ENCODE measurements at regions not wholly inside any gene's neighbourhood (a gene's known extent, or its start where the extent isn't known, plus 50 kb on each side); places are given as distances from the start of the nearest gene placed in this dataset.

DNA sequence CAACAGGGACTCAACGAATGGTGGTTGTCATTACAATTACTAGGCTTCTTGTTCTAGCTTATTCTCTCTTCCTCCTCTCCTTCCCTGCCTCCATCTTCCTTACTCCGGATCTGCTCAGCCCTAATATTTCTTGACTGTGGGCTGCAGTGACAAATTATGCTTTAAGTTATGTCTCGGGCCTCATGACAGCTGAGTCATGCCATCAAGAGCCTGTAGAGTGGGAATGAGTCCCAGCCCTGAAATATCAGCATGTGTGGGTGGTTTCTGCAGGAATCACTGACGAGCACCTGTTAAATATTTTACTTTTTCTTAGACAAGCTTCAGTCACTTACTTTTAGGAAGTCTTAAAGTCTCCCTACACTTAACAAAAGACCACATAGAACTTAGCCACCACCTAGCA is 83.1 kb upstream of the CBLN4 start:
- TF ChIP-seq, protein P1, sequence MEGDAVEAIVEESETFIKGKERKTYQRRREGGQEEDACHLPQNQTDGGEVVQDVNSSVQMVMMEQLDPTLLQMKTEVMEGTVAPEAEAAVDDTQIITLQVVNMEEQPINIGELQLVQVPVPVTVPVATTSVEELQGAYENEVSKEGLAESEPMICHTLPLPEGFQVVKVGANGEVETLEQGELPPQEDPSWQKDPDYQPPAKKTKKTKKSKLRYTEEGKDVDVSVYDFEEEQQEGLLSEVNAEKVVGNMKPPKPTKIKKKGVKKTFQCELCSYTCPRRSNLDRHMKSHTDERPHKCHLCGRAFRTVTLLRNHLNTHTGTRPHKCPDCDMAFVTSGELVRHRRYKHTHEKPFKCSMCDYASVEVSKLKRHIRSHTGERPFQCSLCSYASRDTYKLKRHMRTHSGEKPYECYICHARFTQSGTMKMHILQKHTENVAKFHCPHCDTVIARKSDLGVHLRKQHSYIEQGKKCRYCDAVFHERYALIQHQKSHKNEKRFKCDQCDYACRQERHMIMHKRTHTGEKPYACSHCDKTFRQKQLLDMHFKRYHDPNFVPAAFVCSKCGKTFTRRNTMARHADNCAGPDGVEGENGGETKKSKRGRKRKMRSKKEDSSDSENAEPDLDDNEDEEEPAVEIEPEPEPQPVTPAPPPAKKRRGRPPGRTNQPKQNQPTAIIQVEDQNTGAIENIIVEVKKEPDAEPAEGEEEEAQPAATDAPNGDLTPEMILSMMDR (IDR thresholded peaks at IDR 0.05): no peak
- no peak for TF ChIP-seq POLR2A (IDR thresholded peaks at IDR 0.05)

Data from lower leg skin (tissue), 3 donors.